Neuronal stem cell (in vitro differentiated cells): ENCODE measurements at regions not wholly inside any gene's neighbourhood (a gene's known extent, or its start where the extent isn't known, plus 50 kb on each side); places are given as distances from the start of the nearest gene placed in this dataset.
"Not testable (repeated sequence)": the region's sequence is repeated elsewhere in the genome, so short reads cannot be mapped to it uniquely, and the experiment has no call there.

Source experiments
- DNase-seq: peaks from one replicate; pipeline ENCODE4 v3.0.0-alpha.2; 2013; ENCODE audit warnings: low spot score
- H2AFZ ChIP-seq: one replicate; pipeline ENCODE4 v1.6.1; 2013; ENCODE audit warnings: mild to moderate bottlenecking, low read length, inconsistent platforms
- H2AK5ac ChIP-seq: 2 replicates; pipeline ENCODE4 v1.6.1; 2013; ENCODE audit warnings: low read depth, mild to moderate bottlenecking, inconsistent platforms, low read length, moderate library complexity, mixed read lengths
- H2BK120ac ChIP-seq: 2 replicates; pipeline ENCODE4 v1.6.1; 2013; ENCODE audit warnings: low read depth, mild to moderate bottlenecking, inconsistent platforms, low read length, moderate library complexity, mixed read lengths
- H2BK12ac ChIP-seq: one replicate; pipeline ENCODE4 v1.6.1; 2013; ENCODE audit warnings: low read length, inconsistent platforms
- H2BK15ac ChIP-seq: 2 replicates; pipeline ENCODE4 v1.6.1; 2013; ENCODE audit warnings: mild to moderate bottlenecking, low read length, inconsistent platforms, mixed read lengths
- H2BK5ac ChIP-seq: one replicate; pipeline ENCODE4 v1.6.1; 2013; ENCODE audit warnings: inconsistent platforms, mild to moderate bottlenecking, low read length, moderate library complexity
- H3K14ac ChIP-seq: one replicate; pipeline ENCODE4 v1.6.1; 2013; ENCODE audit warnings: low read length, inconsistent platforms
- H3K18ac ChIP-seq: 2 replicates; pipeline ENCODE4 v1.6.1; 2013; ENCODE audit warnings: low read length, inconsistent platforms
- H3K23ac ChIP-seq: 2 replicates; pipeline ENCODE4 v1.6.1; 2013; ENCODE audit warnings: low read depth, mild to moderate bottlenecking, mixed read lengths, low read length, inconsistent platforms; ENCODE audit not compliant: poor library complexity
- H3K27ac ChIP-seq: replicated peaks from 3 replicates; pipeline ENCODE4 v1.5.1; 2013; ENCODE audit warnings: low read length, inconsistent platforms
- H3K27me3 ChIP-seq, 3 experiments: 2 replicates each; pipeline ENCODE4 v1.6.1; 2013; ENCODE audit warnings: low read length in 3 of 3, mild to moderate bottlenecking in 2 of 3, inconsistent platforms in 1 of 3, low read depth in 1 of 3, mixed read lengths in 1 of 3, moderate library complexity in 1 of 3; ENCODE audit not compliant: control insufficient read depth in 3 of 3, insufficient read depth in 3 of 3
- H3K36me3 ChIP-seq, 2 donors: replicated peaks in 1 of 2; 2 replicates each; pipeline ENCODE4 v1.6.1; 2013; ENCODE audit warnings: low read length in 2 of 2; ENCODE audit not compliant: control insufficient read depth in 2 of 2, insufficient read depth in 2 of 2
- H3K4ac ChIP-seq: 2 replicates; pipeline ENCODE4 v1.6.1; 2013; ENCODE audit warnings: inconsistent platforms, mild to moderate bottlenecking, low read length, moderate library complexity
- H3K4me1 ChIP-seq, 2 donors: 1 replicate in 1 of 2; 2 replicates in 1 of 2; pipeline ENCODE4 v1.6.1; 2013; ENCODE audit warnings: low read length in 2 of 2, low read depth in 1 of 2; ENCODE audit not compliant: control insufficient read depth in 2 of 2, insufficient read depth in 1 of 2
- H3K4me2 ChIP-seq: one replicate; pipeline ENCODE4 v1.6.1; 2013; ENCODE audit warnings: mild to moderate bottlenecking, low read length, inconsistent platforms; ENCODE audit not compliant: insufficient read depth, poor library complexity, severe bottlenecking
- H3K4me3 ChIP-seq, 2 donors: 2 replicates each; pipeline ENCODE4 v1.5.1; 2013; ENCODE audit warnings: low read length in 2 of 2, mild to moderate bottlenecking in 2 of 2, inconsistent platforms in 1 of 2, moderate library complexity in 1 of 2
- H3K79me1 ChIP-seq: one replicate; pipeline ENCODE4 v1.6.1; 2013; ENCODE audit warnings: low read depth, mild to moderate bottlenecking, inconsistent platforms, low read length, moderate library complexity
- H3K9ac ChIP-seq: one replicate; pipeline ENCODE4 v1.6.1; 2013; ENCODE audit warnings: mild to moderate bottlenecking, low read depth, low read length, inconsistent platforms; ENCODE audit not compliant: poor library complexity
- H3K9me3 ChIP-seq, 2 donors: replicated peaks in 1 of 2; 2 replicates each; pipeline versions ENCODE3 to v1.6.1; 2013; ENCODE audit warnings: low read length in 2 of 2, mild to moderate bottlenecking in 2 of 2, inconsistent platforms in 1 of 2, low read depth in 1 of 2, mixed read lengths in 1 of 2, moderate library complexity in 1 of 2; ENCODE audit not compliant: control insufficient read depth in 2 of 2, insufficient read depth in 1 of 2
- H4K8ac ChIP-seq: one replicate; pipeline ENCODE4 v1.6.1; 2013; ENCODE audit warnings: low read depth, mild to moderate bottlenecking, inconsistent platforms, low read length, moderate library complexity
- H4K91ac ChIP-seq: one replicate; pipeline ENCODE4 v1.6.1; 2013; ENCODE audit warnings: low read length, low read depth, mild to moderate bottlenecking, inconsistent platforms; ENCODE audit not compliant: poor library complexity
- WGBS, 2 donors: extraction: QIAGEN DNeasy Blood & Tissue Kit; methylation state at CpG; one replicate each; pipeline ENCODE4 v1.1.7; 2013; ENCODE audit warnings: missing lambda C conversion rate in 2 of 2, mixed read lengths in 1 of 2; ENCODE audit not compliant: insufficient read length in 2 of 2, insufficient replicate concordance in 1 of 2; ENCODE audit errors: extremely low coverage in 2 of 2; 5-methylcytosine and 5-hydroxymethylcytosine counted together

DNA sequence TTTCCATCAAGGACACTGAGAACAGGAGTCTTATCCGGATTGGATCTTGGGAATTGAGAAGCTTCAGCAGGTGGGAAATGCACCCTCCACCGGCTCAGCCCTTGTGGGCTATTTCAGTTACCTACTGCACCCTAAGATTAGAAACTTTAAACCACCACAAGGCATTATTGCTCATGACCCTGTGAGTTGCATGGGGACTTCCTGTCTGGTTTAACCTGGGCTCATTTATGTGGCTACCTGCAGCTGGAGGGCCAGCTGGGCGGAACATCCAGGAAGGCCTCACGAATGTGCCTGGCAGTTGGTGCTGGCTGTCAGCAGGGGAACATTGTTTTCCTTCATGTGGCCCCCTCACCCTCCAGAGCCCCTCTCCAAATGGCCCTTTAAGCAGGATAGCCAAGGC, 164.1 kb downstream of the DEFB131A start:
- Histone ChIP-seq H3K4ac (no peak overlapping the region), H3K27me3 (no peaks in the 10 kb centered on the region), H3K4me1 (no peaks in the 10 kb centered on the region), H2AK5ac (no peak overlapping the region), H3K4me2 (no peak overlapping the region), H2AFZ (no peak overlapping the region), H2BK5ac (no peak overlapping the region), H3K14ac (no peak overlapping the region), H3K79me1 (no peaks in the 10 kb centered on the region), H3K9ac (no peak overlapping the region), H3K36me3 (no peaks in the 10 kb centered on the region), H2BK12ac (no peak overlapping the region), H3K9me3 (no peaks in the 10 kb centered on the region), H3K18ac (no peak overlapping the region), H3K4me3 (no peak overlapping the region), H2BK15ac (no peak overlapping the region), H3K23ac (no peak overlapping the region), H2BK120ac (no peak overlapping the region), H3K27ac (no peak overlapping the region), H4K8ac (no peak overlapping the region), H4K91ac (no peak overlapping the region)
- no CpG with 5 or more reads among the region's 4 CpGs for WGBS, 2 donors
- DNase-seq, result no peak

GRCh38 chr4:9610321-9610720, 166.1 kb downstream of the DEFB131A start:
- no CpG with 5 or more reads among the region's 2 CpGs for WGBS, 2 donors
- not testable (repeated sequence) for H3K9me3 ChIP-seq, H3K27me3 ChIP-seq, H2BK5ac ChIP-seq, H2BK120ac ChIP-seq, H4K91ac ChIP-seq, H2BK15ac ChIP-seq, H4K8ac ChIP-seq, H3K18ac ChIP-seq, H3K9ac ChIP-seq, H2AK5ac ChIP-seq, H2AFZ ChIP-seq, H3K36me3 ChIP-seq, H3K4me3 ChIP-seq, H3K4ac ChIP-seq, H3K79me1 ChIP-seq, H3K27ac ChIP-seq, H3K4me2 ChIP-seq, H3K4me1 ChIP-seq, H2BK12ac ChIP-seq, H3K23ac ChIP-seq, H3K14ac ChIP-seq, DNase-seq

DNA sequence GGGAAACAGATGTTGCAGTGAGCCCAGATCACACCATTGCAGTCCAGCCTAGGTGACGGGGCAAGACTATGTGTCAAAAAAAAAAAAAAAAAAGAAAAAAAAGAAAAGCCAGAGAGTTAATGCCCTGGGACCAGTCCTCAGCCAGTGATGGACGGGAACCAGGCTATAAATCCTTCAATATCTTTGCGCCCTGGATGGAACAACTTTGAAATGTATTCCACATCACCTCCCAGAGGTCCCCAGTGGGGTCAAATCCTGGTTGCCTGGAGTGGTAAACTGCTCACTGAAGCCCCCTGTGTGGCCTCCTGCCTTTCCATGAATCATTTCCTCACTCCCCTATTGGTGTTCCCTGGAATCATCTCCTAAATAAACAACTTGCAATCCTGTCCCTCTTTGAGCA, 166.9 kb downstream of the DEFB131A start:
- no peak overlapping the region for H3K9ac ChIP-seq
- H3K4me1 ChIP-seq, result no peaks in the 10 kb centered on the region
- H2BK120ac ChIP-seq, result no peak overlapping the region
- H3K36me3 ChIP-seq, result no peaks in the 10 kb centered on the region
- H2AK5ac ChIP-seq, result no peak overlapping the region
- H3K27ac ChIP-seq, result no peak overlapping the region
- WGBS, 2 donors, result no CpG with 5 or more reads among the region's 3 CpGs
- no peak overlapping the region for H3K4ac ChIP-seq
- no peaks in the 10 kb centered on the region for H3K27me3 ChIP-seq
- H2BK12ac ChIP-seq, result no peak overlapping the region
- H3K79me1 ChIP-seq, result no peaks in the 10 kb centered on the region
- H4K91ac ChIP-seq, result no peak overlapping the region
- no peak overlapping the region for H3K4me2 ChIP-seq
- H2BK5ac ChIP-seq, result no peak overlapping the region
- no peak overlapping the region for H3K14ac ChIP-seq
- H3K23ac ChIP-seq, result no peak overlapping the region
- no peak for DNase-seq
- H4K8ac ChIP-seq, result no peak overlapping the region
- H3K9me3 ChIP-seq, result no peaks in the 10 kb centered on the region
- no peak overlapping the region for H2BK15ac ChIP-seq
- H2AFZ ChIP-seq, result no peak overlapping the region
- H3K4me3 ChIP-seq, result no peak overlapping the region
- H3K18ac ChIP-seq, result no peak overlapping the region

DNA sequence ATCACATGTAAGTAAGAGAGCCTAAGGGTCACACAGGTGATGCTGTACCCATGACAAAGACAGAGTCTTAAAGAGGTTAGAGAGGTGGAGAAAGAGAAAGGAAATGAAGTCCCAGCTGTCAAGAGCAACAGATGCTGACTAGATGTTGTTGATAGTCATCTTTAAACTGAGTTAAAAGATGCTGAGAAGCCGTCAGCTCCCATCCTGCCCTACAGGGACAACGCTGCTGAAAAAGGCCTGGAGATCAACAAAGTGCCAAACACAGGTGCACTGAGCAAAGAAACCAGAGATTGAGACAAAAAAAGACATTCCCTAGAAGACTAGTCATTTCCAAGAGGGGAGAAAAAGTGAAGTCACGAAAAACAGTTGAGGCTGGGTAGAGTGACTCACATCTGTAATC, 145.0 kb upstream of the DRD5 start:
- not testable (repeated sequence) for H3K4me3 ChIP-seq, H3K79me1 ChIP-seq, H4K91ac ChIP-seq, H2AK5ac ChIP-seq, H3K4me2 ChIP-seq, H3K4me1 ChIP-seq, H2BK5ac ChIP-seq, H4K8ac ChIP-seq, H3K9ac ChIP-seq, H3K23ac ChIP-seq, H3K18ac ChIP-seq, H3K36me3 ChIP-seq, H2BK120ac ChIP-seq, H3K14ac ChIP-seq, H3K4ac ChIP-seq, H3K27ac ChIP-seq, DNase-seq, H2AFZ ChIP-seq, H3K27me3 ChIP-seq, H3K9me3 ChIP-seq, H2BK15ac ChIP-seq, H2BK12ac ChIP-seq
- no CpG with 5 or more reads among the region's 3 CpGs for WGBS, 2 donors
